H1 (cell line): ENCODE measurements at regions not wholly inside any gene's neighbourhood (a gene's known extent, or its start where the extent isn't known, plus 50 kb on each side); places are given as distances from the start of the nearest gene placed in this dataset.

Experiments
- ATF3 ChIP-seq: IDR thresholded peaks from 2 replicates; pipeline ENCODE4 v1.6.1; 2011; ENCODE audit warnings: low read depth, mild to moderate bottlenecking, low read length; ENCODE audit not compliant: insufficient read depth
- CHD1 ChIP-seq: IDR thresholded peaks from 2 replicates; pipeline ENCODE4 v1.6.1; 2012; ENCODE audit warnings: low read depth, low read length, improper control_type of control experiment
- CHD2 ChIP-seq: IDR thresholded peaks from 2 replicates; pipeline ENCODE4 v1.6.1; 2012; ENCODE audit warnings: low read length, improper control_type of control experiment
- CHD7 ChIP-seq: fragments of 300-600 bp; sonication (generic); IDR thresholded peaks from 2 replicates; pipeline ENCODE4 v1.7.1; 2012; ENCODE audit warnings: low read length, moderate library complexity, mild to moderate bottlenecking, inconsistent platforms; ENCODE audit not compliant: insufficient replicate concordance
- GABPA ChIP-seq: IDR thresholded peaks from 2 replicates; pipeline ENCODE4 v1.6.1; 2011; ENCODE audit warnings: mild to moderate bottlenecking, low read length, moderate library complexity, borderline replicate concordance; ENCODE audit not compliant: insufficient read depth
- NRF1 ChIP-seq: IDR thresholded peaks from 2 replicates; pipeline ENCODE4 v1.6.1; 2011; ENCODE audit warnings: mild to moderate bottlenecking, low read depth, low read length, improper control_type of control experiment

- TF ChIP-seq CHD7 (no peak), NRF1 (no peak), CHD1 (no peak), ATF3 (no peak), CHD2 (no peak), GABPA (no peak)
- TF ChIP-seq, all 59 proteins: peak for 0
Measured at GRCh38 chr18:53800171-53800570, 424.3 kb downstream of the MBD2 start (continued).
